GM18505 (cell line): ENCODE measurements at regions not wholly inside any gene's neighbourhood (a gene's known extent, or its start where the extent isn't known, plus 50 kb on each side); places are given as distances from the start of the nearest gene placed in this dataset.

ENCODE experiments used
- ATAC-seq: cut with Tn5 transposase; IDR thresholded peaks from one replicate; pipeline ENCODE4 v1.9.1; 2021; ENCODE audit not compliant: unreplicated experiment
- POLR2A ChIP-seq: IDR thresholded peaks from 4 replicates; pipeline ENCODE4 v1.6.1; 2011; ENCODE audit warnings: borderline replicate concordance; ENCODE audit not compliant: insufficient read depth, insufficient read length; ENCODE audit errors: extremely low read depth

DNA sequence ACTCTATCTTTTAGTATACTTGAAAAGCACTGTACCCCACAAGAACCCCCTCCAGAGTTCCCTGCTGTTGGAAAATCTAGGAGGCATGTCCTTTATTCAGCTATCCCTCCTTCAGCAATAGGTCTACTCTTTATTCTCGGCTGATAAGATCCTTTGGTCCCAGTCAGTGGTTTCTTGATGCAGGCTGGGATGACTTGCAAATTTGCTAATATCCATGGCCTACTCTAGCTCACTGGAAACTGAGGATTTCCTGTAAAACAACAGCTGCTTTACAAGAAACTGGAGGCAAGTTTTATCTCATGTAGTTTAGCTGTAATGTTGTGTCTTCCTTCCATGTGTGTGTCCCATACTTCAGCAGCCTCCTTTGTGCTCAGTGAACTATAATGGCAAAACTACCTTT lies 183.9 kb upstream of the SCN7A start:
- no peak for TF ChIP-seq POLR2A
- no peak for ATAC-seq

DNA sequence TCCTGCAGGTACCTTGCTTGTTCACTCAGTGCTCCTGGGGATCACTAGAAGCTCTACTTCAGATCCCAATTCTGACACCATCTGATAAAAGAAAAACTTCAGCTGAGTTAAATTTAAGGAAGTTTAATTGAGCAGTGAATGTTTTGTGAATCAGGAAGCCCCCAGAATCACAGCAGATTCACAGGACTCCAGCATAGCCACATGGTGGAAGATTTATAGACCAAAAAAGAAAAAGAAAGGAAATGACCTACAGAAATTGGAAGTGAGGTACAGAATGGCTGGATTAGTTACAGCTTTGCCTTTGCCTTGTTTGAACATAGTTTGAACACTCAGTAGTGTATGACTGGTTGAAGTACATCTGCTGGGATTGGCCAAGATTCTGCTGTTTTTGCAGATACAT lies 182.7 kb upstream of the SCN7A start:
- no peak for ATAC-seq
- no peak for TF ChIP-seq POLR2A

DNA sequence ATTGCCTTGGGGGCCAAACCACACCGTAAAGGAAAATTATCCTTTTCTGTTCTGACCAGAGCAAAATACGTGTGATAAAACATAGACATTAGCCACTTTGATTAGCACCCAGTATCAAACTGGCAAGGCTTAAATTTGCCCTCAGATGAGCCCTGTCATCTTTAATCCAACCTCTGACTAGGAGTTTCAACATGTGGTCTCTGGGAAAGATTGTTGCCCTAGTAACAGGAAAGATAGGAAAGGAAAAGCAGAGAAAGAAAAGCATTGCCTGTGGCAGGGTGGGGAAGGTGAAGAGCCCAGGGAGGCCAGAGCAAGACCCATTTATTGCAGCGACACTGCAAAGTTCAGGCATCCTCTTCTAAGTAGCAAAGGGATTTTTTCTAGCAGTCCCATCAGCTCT lies 181.5 kb upstream of the SCN7A start:
- TF ChIP-seq POLR2A: no peak
- ATAC-seq: no peak

DNA sequence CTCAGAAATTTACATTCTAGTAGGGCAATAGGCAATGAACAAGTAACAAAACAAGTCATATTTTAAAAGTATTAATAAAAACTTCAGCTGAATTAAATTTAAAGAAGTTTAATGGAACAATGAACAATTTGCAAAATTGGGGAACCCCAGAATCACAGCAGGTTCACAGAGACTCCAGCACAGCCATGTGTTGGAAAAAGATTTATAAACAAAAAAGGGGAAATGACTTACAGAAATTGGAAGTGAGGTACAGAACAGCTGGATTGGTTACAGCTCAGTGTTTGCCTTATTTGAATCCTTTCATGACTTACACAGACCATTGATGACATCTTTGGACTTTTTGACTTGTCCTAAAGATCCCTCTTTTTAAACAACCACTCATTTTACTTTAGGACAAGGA lies 179.9 kb upstream of the SCN7A start:
- no peak for ATAC-seq
- TF ChIP-seq POLR2A: no peak

DNA sequence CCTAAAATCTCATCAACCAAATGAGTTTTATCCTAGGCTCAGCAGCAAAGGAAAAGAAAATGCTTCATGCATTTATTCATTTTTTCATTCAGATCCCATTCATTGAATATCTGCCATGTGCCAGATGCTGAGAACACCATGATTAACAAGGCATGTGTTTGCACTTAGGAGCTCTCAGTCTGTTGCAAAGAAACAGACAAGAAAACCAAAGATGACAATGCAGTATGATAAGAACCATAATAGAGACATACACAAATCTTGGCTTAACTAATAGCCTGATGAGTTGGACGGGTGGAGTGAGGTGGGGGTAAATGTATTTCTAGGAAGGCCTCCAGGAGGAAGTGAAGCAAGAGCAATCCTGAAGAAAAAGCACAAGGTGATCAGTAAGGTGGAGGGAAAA lies 177.8 kb upstream of the SCN7A start:
- no peak for ATAC-seq
- no peak for TF ChIP-seq POLR2A

DNA sequence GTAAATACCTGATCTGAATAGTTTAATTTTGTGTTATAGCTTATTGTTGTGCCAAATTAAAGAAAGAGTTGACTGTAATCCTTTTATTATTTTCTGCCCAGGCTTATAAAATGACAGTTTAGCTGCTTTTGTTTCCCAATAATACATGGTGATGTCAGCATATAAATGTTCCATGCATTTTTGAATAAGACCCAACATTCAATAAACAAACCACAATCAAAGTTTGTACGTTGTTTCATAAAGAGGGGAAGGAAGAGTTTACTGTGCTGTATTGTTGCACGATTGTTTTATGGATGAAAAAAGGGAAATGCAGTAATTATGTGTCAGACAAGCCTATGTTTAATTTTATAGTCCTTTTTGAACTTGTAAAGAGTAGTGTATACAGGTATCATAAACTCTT lies 177.2 kb upstream of the SCN7A start:
- no peak for TF ChIP-seq POLR2A
- no peak for ATAC-seq

DNA sequence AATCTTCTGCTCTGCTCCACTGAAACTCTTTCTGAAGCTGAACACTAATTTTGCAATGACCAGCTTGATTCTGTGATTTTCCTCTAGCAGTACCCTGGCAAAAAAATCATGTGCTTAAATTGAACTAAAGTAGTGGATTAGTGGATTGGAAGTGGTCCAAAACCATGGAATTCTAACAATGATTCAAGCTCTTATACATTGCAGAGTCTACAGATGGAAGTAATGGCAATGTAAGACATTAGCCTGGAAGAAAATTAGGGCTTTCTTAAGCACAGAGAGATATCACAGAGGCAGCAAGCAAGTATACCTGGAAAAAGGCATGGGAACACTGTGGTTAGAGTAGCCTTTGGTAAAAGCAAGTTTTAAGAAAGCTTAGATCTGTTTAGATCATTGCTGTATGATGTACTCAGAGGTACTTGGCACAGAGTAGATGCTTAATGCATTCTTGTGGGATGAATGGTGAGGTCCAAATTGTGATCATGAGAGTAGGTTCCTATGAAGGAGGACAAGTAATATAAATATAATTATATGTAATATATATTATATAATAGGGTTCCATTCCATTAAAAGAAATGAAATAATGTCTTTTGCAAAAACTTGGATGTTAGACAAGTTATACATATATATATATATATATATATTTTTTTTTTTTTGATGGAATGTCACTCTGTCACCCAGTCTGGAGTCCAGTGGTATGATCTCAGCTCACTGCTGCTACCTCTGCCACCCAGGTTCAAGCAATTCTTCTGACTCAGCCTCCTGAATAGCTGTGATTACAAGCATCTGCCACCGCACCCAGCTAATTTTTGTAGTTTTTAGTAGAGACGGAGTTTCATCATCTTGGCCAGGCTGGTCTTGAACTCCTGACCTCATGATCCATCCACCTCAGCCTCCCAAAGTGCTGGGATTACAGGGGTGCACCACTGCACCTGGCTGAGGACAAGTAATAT lies 172.2 kb upstream of the SCN7A start:
- ATAC-seq: no peak

DNA sequence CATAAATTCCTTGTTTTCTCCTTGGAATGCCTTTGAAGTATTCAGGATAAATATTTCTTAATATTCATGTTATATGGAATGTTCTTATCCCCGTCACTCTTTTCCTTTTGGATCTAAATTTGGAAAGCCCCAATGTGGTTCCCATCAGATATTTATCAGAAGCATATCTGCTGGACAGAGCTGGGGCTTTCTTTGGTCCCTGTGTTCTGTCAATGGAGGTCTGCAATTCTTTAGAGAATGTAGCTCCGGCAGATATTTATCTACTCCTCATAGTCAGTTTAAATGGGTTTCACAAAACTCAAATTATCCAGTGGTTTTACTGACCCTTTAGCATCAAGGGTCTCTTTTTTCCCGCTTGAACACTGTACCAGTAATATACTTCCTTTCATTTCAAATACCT lies 167.8 kb upstream of the SCN7A start:
- TF ChIP-seq POLR2A: no peak

More for the DNA sequence above, 172.2 kb upstream of the SCN7A start:
- TF ChIP-seq POLR2A: no peak

DNA sequence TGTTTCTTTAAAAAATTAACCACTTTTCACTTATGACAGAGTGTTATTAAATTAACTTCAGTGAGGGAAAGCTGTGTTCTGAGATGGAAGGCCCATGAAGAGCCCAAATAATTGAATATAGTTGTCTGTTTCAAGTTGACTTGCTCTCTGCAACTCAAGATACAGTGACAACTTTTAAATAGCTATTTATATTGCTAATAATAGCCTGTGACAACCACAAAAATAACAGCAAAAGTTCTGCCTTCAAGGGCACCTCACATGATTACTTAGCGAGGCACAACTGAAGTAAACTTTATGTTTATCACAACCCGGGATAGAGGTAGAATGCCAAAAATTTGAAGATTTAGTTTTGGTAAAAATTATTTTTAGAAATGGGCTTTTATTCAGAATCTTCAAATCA lies 167.3 kb upstream of the SCN7A start:
- TF ChIP-seq POLR2A: no peak
- no peak for ATAC-seq

More for the DNA sequence above, 167.8 kb upstream of the SCN7A start:
- no peak for ATAC-seq

DNA sequence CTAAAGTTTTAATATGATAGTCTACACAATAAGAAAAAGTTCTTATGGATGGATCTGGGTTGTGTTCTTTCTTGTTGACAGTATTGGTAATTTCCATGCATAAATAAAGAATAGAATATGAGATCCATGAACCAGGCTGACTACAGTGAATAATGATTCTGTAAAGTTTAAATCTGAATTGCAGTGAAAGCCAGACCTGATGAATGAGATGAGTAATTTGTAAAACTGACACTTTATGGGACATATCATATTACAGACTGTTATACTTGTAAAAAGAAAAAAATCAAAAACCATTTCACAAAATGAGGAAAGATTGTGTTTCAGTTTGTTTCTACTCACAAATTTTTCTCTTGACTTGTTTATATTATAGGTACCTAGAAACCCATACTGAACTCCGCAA lies 164.9 kb upstream of the SCN7A start:
- TF ChIP-seq POLR2A: no peak
- no peak for ATAC-seq

DNA sequence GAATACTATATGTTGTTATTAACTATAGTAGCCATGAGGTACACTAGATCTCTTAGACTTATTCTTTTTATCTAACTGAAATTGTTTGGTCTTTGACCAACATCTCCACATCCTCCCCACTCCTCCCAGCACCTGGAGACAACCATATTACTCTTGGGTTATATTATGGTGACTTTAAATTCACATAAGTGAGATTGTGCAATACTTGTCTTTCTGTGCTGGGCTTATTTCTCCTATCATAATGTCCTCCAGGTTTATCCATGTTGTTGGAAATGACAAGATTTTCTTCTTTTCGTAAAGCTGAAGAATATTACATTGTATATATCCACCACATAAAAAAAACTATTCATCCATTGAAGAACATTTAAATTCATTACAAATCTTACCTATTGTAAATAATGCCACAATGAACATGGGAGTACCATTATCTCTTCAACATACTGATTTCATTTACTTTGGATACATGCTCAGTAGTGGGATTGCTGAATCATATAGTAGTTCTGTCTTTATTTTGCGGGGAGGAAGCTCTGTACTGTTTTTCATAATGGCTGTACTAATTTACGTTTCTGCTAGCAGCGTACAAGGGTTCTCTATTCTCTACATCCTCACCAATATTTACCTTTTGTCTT lies 159.2 kb upstream of the SCN7A start:
- ATAC-seq: no peak
- TF ChIP-seq POLR2A: no peak

DNA sequence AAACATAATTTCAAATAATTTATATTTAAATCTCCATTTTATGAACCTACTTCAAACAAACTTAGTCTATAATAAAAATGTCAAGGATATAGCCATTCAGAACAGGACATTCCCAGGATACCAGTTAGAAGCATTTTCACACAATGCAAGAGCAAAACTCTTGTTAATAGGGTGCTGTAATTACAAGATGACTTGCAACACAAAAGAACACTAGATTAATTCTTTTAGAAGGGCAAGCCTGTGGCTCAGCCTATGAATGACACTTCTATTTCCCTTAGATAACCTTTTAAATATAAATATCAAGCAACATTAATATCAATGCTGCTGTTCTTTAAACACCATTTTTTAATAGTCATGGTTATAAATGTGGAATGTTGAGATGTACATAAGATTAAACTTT lies 157.9 kb upstream of the SCN7A start:
- ATAC-seq: no peak
- no peak for TF ChIP-seq POLR2A

DNA sequence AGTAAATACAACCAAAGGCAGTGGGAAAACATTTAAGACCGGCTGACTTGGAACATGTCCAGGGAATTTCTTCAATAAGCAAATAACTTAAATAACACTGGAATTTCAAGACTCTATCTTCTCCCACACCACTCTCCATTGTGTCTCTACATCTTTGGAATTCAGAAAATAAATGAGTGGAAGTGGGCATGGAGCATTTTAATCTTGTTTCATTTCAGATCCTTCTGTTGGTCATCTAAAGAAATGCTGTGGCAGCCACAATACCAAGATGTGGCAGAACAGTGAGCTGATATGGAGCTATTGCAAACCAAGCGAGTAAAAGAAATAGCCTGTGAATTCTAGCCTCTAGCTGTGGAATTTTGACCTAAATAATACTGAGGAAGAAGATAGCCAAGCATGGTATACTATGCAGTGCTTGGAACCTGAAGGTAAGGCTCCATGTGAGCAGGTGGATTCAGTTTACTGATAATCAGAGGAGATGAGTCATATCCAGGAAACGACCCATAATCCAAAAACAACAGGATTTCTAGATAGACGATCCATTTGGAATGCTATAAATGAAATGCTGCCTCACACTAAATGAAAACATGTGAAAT lies 157.1 kb upstream of the SCN7A start:
- ATAC-seq: no peak

DNA sequence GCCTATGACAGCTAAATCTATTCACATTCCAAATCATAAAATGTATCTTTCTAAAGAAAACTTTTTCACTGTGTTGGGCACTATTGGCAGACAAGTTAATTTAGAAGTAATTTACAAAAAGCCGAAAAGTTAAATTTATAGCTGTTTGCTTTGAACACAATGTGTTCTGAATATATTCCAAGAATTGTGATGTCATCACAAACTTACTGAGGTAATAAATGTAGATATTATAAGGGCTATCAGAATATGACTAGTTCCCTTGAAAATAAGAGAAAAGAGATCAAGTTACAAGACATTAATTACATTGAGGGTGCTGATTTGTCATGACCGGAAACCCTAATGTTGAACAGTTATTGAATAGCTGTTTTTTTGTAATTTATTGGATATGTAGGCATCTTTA lies 153.9 kb upstream of the SCN7A start:
- no peak for ATAC-seq
- TF ChIP-seq POLR2A: no peak

More for the DNA sequence above, 157.1 kb upstream of the SCN7A start:
- TF ChIP-seq POLR2A: no peak
